Left kidney (tissue), 1 donor: ENCODE measurements at regions not wholly inside any gene's neighbourhood (a gene's known extent, or its start where the extent isn't known, plus 50 kb on each side); places are given as distances from the start of the nearest gene placed in this dataset.
"Not testable (repeated sequence)": the region's sequence is repeated elsewhere in the genome, so short reads cannot be mapped to it uniquely, and the experiment has no call there.

Experiments
- DNase-seq: peaks from one replicate; pipeline ENCODE4 v3.0.0-alpha.2; 2013

- DNase-seq, result no peak
Observed at GRCh38 chr10:2891073-2891769, 176.1 kb upstream of the PFKP start.

GRCh38 chr10:2890093-2890492 lies 177.3 kb upstream of the PFKP start:
- DNase-seq, result no peak

GRCh38 chr10:2888403-2889004 lies 178.8 kb upstream of the PFKP start:
- no peak for DNase-seq

- DNase-seq, result no peak
Observed at GRCh38 chr10:2887391-2888070, 179.8 kb upstream of the PFKP start.

GRCh38 chr10:2886662-2887061 lies 180.7 kb upstream of the PFKP start:
- DNase-seq, result no peak

- no peak for DNase-seq
Observed at GRCh38 chr10:2885288-2886278, 181.8 kb upstream of the PFKP start.

- not testable (repeated sequence) for DNase-seq
Observed at GRCh38 chr10:2883983-2884540, 183.3 kb upstream of the PFKP start.

GRCh38 chr10:2883238-2883637 lies 184.1 kb upstream of the PFKP start:
- DNase-seq, result no peak

- no peak for DNase-seq
Observed at GRCh38 chr10:2882628-2883027, 184.7 kb upstream of the PFKP start.

GRCh38 chr10:2881720-2882620 lies 185.4 kb upstream of the PFKP start:
- DNase-seq, result no peak

- DNase-seq, result not testable (repeated sequence)
Observed at GRCh38 chr10:2880050-2880449, 187.3 kb upstream of the PFKP start.

- DNase-seq, result no peak
Observed at GRCh38 chr10:2878818-2879217, 188.5 kb upstream of the PFKP start.

- no peak for DNase-seq
Observed at GRCh38 chr10:2876032-2876431, 191.3 kb upstream of the PFKP start.

- DNase-seq, result no peak
Observed at GRCh38 chr10:2874963-2875362, 192.4 kb upstream of the PFKP start.

- DNase-seq, result no peak
Observed at GRCh38 chr10:2873769-2874168, 193.6 kb upstream of the PFKP start.

GRCh38 chr10:2871673-2872219 lies 195.6 kb upstream of the PFKP start:
- no peak for DNase-seq

- DNase-seq, result no peak
Observed at GRCh38 chr10:2870654-2871053, 196.7 kb upstream of the PFKP start.

GRCh38 chr10:2867788-2868299 lies 199.5 kb upstream of the PFKP start:
- no peak for DNase-seq

GRCh38 chr10:2866569-2866968 lies 200.8 kb upstream of the PFKP start:
- no peak for DNase-seq

- DNase-seq, result no peak
Observed at GRCh38 chr10:2861632-2862210, 205.6 kb upstream of the PFKP start.
